GM18508 (cell line): ENCODE measurements at regions not wholly inside any gene's neighbourhood (a gene's known extent, or its start where the extent isn't known, plus 50 kb on each side); places are given as distances from the start of the nearest gene placed in this dataset.
"Not testable (repeated sequence)": the region's sequence is repeated elsewhere in the genome, so short reads cannot be mapped to it uniquely, and the experiment has no call there.

Experiments
- ATAC-seq: cut with Tn5 transposase; IDR thresholded peaks from one replicate; pipeline ENCODE4 v1.9.1; 2021; ENCODE audit warnings: moderate number of reproducible peaks; ENCODE audit not compliant: insufficient read depth, unreplicated experiment

- no peak for ATAC-seq
Measured at GRCh38 chr2:66186537-66186936, 248.4 kb upstream of the MEIS1 start.

DNA sequence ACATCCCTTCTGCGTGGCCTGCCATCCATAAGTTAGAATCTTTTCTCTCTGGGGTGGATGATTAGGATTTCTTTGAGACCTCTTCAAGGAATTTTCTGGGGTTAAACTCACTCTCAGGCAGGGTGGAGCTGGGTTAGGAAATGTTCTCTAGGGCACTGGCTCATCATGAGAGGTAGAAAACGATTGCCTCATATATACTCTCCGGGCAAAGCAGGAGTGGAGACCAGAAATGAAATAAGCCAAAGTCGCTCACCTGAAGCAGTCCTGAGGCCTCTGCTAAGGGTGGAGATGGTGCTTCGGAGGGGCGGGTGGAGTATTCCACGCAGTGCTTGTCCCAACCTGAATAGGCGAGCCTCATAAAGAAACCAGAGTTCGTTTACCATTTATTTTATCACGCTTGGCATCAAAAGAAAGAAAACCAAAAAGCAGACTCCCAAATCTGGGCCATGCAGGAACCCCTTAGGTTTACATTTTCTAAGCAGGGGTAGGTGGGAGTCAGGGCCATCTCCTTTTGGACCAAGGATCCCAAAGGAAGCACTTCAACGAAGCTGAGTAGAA lies 249.3 kb upstream of the MEIS1 start:
- ATAC-seq = no peak

- ATAC-seq = not testable (repeated sequence)
Measured at GRCh38 chr2:66177128-66177796, 257.7 kb upstream of the MEIS1 start.

GRCh38 chr2:66174491-66174890 lies 260.4 kb upstream of the MEIS1 start:
- ATAC-seq = no peak

- no peak for ATAC-seq
Measured at GRCh38 chr2:66173645-66174044, 261.3 kb upstream of the MEIS1 start.

- no peak for ATAC-seq
Measured at GRCh38 chr2:66171530-66171929, 263.4 kb upstream of the MEIS1 start.

DNA sequence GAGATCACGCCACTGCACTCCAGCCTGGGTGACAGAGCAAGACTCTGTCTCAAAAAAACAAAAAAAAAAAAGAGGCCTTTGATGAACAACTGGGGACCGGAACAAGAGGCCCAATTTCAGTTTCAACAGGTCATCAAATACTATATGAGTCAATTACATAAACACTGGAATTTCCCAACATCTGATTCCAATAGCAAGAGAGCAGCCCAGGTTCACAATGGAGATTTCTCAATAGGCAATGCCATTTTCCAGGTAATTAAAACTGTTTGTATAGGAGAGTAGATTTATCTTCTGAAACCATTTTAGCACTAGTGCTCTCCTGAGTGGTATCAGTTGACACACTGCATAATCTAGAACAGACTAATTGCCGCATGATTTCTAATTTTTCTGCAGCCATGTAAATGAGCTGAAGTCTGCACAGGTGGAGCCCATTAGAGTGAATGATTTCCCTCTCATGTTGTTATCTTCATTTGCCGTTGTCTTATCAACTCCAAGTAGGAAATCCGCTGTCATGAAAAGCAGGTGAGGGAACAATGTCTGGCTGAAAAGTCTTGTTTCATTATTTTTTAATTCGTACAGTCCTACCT lies 264.1 kb upstream of the MEIS1 start:
- no peak for ATAC-seq

- no peak for ATAC-seq
Measured at GRCh38 chr2:66169076-66169475, 265.8 kb upstream of the MEIS1 start.

DNA sequence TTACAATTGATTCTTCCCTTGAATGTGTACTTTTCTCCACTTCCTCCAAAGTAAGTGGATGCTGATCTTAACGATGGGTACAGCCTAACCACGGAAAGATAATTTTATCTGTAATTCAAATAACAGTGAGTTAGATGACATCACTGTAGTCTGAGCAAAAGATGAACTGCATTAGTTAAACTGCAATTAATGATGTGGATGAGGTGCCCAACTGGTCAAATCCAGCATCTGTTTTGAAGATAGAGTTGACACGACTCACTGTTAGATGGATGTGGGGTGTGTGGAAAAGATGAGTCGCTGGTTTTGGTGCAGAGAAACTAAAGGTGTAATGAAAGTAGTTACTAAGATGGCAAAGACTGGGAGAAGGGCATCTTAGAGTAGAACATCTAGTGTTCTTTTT lies 270.5 kb upstream of the MEIS1 start:
- no peak for ATAC-seq

DNA sequence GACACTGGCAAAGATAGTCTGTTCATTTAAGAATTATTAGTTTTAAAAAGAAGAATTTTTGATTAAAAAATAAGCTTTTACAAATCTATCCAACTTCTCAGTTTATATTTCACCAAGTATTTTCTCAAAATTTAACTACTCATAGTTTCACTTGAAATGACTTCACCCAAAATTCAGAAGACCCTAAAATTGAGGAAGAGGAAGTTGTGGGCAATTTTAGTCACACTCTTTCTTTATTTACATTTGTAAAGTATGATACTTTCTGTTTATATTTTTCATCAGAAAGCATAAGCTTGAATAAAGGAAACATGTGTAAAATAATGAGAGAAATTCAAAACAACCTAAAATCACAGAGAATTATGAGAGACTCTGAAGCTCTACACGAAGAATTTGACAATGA lies 278.8 kb upstream of the MEIS1 start:
- ATAC-seq = no peak

GRCh38 chr2:66153941-66154340 lies 281.0 kb upstream of the MEIS1 start:
- no peak for ATAC-seq

DNA sequence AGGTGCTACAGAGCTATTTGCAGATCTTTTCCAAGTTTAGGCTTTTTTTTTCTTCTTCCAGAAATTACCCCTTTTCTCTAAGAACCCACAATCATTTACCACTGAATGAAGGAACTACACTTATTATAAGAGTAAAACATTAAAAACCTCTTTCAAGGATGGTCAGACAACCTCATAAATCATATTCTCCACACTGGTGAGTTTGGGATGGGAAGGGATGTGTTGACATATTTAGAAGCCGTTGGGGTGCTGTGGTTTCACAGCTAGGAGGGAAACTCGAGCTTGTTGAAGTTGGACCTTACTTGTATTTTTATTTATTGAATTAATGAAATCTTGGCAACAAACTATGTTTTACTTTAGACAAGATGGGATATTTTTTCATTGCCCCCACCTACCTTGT lies 289.4 kb upstream of the MEIS1 start:
- ATAC-seq = no peak

GRCh38 chr2:66144324-66144723 lies 290.6 kb upstream of the MEIS1 start:
- not testable (repeated sequence) for ATAC-seq

DNA sequence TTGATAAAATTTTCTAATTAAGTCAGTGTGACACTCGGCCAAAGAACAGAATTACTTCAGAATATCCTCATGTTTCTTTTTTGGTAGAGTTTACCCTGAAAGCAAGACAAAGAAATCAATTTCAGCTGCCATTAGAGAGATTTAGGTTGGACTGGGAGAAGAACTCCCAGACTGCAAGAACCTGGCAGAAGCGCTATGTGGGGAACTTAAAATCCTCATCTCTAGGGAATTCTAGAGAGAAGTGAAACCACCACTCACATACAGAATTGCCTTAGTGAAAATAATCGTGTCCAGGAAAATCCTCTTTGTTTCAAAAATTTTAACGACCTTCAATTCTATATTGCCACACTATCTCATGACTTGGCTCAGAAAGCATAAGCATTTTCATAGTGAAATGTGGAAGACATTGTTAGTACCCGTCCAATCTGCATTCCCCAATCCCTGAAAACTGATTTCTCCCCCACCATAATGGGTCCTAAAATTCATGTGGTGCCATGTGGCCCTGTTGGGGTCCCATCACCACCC lies 297.3 kb upstream of the MEIS1 start:
- no peak for ATAC-seq

DNA sequence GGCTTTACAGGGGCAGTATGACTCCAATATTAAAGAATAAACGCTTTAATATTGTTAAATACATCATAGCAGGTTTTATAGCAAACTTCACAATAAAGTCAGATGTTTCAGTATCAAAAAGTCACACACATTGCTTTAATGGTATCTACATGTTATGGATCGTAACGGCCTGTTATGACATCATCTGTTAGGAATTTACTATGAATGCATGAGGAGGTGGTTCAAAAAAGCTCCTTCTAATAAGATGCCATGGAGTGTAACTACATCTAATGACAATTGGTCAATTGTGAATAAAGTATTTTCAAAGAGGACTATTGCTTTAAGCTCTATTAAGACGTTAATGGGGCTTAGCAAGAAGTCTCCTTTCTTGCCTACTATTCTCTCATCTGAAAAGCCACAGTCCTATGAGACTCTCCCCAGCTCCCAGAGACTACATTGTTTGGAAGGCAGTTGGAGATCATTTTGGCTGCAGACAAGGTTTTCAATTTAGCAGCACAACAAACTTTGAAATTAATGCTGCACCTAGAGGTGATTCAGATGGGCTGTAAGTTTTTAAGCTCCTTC lies 300.7 kb upstream of the MEIS1 start:
- no peak for ATAC-seq

DNA sequence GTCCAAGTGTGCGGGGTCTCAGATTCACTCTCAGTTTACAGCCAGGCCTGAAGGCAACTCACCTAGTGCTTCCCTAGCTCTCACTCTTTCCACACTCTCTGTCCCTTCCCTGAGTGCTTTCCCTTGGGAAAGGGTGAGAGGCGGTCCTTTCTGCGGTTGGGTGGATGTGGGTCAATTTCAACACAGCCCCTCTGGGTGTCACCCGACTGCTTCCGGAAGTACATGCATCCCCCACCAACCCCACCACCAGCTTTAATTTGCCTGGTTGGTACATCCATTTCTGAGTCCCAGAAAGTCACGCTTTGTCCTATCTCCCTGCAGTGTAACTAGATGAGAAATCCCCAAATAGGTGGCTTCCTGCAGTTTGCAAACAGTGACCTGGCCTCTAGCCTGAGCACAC lies 307.3 kb upstream of the MEIS1 start:
- ATAC-seq = no peak

- no peak for ATAC-seq
Measured at GRCh38 chr2:66127061-66127460, 307.9 kb upstream of the MEIS1 start.

DNA sequence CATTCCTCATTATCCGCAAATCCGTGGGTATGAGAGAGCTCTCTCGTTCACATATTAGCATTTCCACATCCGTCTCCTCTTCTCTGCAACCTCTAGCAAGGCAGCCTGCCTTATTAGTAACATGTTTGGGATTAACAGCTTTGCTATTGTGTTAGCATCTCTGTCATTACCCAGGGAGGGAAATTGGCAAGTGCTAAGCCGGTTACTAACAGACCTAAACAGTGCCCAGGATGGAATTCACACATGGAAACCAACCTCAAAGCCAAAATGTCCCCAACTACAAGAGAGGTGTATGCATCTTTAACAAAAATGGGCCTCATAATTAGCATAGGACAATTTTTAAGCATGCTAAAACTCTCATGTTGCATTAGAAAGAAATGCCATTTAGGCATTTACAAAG lies 309.0 kb upstream of the MEIS1 start:
- no peak for ATAC-seq

GRCh38 chr2:66122516-66122915 lies 312.4 kb upstream of the MEIS1 start:
- ATAC-seq = no peak

- ATAC-seq = no peak
Measured at GRCh38 chr2:66121946-66122345, 313.0 kb upstream of the MEIS1 start.

DNA sequence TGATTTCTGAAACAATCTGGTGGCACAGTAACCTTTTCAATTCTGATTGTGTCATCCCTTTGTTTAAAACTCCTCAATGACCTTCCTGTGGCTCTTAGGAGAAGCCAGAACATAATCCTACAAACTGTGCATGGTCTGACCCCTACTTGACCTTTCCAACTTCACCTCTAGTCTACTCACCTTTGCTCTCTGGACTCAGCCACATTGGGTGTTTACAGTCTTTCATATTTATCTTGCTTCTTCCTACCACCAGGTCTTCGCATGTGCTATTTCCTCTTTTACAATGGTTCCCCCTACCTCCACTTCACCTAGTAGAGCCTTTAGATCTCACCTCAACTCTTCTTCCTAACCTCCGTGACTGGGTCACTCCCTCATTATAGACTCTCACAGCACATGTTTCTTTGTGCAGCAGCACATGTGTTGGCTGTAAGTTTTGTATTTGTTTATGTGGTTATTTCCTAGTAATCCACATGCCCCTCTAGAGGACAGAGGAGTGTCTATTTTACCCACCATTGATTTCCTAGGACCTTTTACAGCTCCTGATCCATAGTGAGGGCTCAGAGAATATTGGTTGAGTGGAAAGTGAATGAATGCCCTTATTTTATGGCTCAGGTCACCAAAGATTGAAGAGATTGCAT lies 320.8 kb upstream of the MEIS1 start:
- ATAC-seq = no peak
